CD14-positive monocyte (primary cell): ENCODE measurements at regions not wholly inside any gene's neighbourhood (a gene's known extent, or its start where the extent isn't known, plus 50 kb on each side); places are given as distances from the start of the nearest gene placed in this dataset.

Experiments used
- DNase-seq, 3 donors: peaks; one replicate each; pipeline ENCODE4 v3.0.0-alpha.2; 2011 to 2022
- H2AFZ ChIP-seq: 2 replicates; pipeline ENCODE4 v1.6.0; 2012; ENCODE audit warnings: mild to moderate bottlenecking, low read depth, low read length, inconsistent platforms; ENCODE audit not compliant: insufficient read depth, poor library complexity, severe bottlenecking
- H3K27ac ChIP-seq, 2 donors: 1 replicate in 1 of 2; 2 replicates in 1 of 2; pipeline ENCODE4 v1.5.1; 2012 to 2013; ENCODE audit warnings: low read length in 2 of 2, control low read depth in 1 of 2, inconsistent platforms in 1 of 2, low read depth in 1 of 2, mild to moderate bottlenecking in 1 of 2
- H3K27me3 ChIP-seq, 2 donors: one replicate each; pipeline versions ENCODE4 v1.6.0 to v1.6.1; 2011 to 2013; ENCODE audit warnings: low read length in 2 of 2; ENCODE audit not compliant: control insufficient read depth in 2 of 2, insufficient read depth in 2 of 2
- H3K36me3 ChIP-seq, 2 donors: replicated peaks in 1 of 2; 1 replicate in 1 of 2; 2 replicates in 1 of 2; pipeline versions ENCODE4 v1.5.1 to v1.6.1; 2012 to 2013; ENCODE audit warnings: low read length in 2 of 2, control low read depth in 1 of 2, inconsistent platforms in 1 of 2, mild to moderate bottlenecking in 1 of 2; ENCODE audit not compliant: insufficient read depth in 2 of 2, control insufficient read depth in 1 of 2
- H3K4me1 ChIP-seq, 2 donors: 1 replicate in 1 of 2; 2 replicates in 1 of 2; pipeline versions ENCODE4 v1.5.1 to v1.6.1; 2012 to 2013; ENCODE audit warnings: low read length in 2 of 2, control low read depth in 1 of 2, inconsistent platforms in 1 of 2, mild to moderate bottlenecking in 1 of 2, moderate library complexity in 1 of 2; ENCODE audit not compliant: insufficient read depth in 2 of 2, control insufficient read depth in 1 of 2
- H3K4me2 ChIP-seq: replicated peaks from 2 replicates; pipeline ENCODE3; 2012; ENCODE audit warnings: low read length, moderate library complexity, mild to moderate bottlenecking; ENCODE audit not compliant: poor library complexity, severe bottlenecking; ENCODE audit errors: extremely low read depth
- H3K4me3 ChIP-seq, 3 experiments: fragments of 200-600 bp in 1 of 3; sonication (generic) in 1 of 3; replicated peaks in 1 of 3; 1 replicate in 2 of 3; 2 replicates in 1 of 3; pipeline ENCODE4 v1.5.1; 2011 to 2013; ENCODE audit warnings: low read length in 3 of 3, mild to moderate bottlenecking in 3 of 3, control low read depth in 2 of 3, low read depth in 2 of 3, inconsistent platforms in 1 of 3, moderate library complexity in 1 of 3
- H3K79me2 ChIP-seq: 2 replicates; pipeline ENCODE4 v1.6.0; 2012; ENCODE audit warnings: mild to moderate bottlenecking, control low read depth, inconsistent platforms, low read length, moderate library complexity; ENCODE audit not compliant: insufficient read depth
- H3K9ac ChIP-seq: 2 replicates; pipeline ENCODE4 v1.6.0; 2017; ENCODE audit warnings: low read length, mild to moderate bottlenecking; ENCODE audit not compliant: insufficient read depth, poor library complexity, severe bottlenecking
- H3K9me3 ChIP-seq, 2 donors: replicated peaks in 1 of 2; 1 replicate in 1 of 2; 2 replicates in 1 of 2; pipeline versions ENCODE4 v1.5.1 to v1.6.1; 2012 to 2013; ENCODE audit warnings: low read length in 2 of 2, control low read depth in 1 of 2; ENCODE audit not compliant: control insufficient read depth in 1 of 2, insufficient read depth in 1 of 2
- H4K20me1 ChIP-seq: 2 replicates; pipeline ENCODE4 v1.6.0; 2012; ENCODE audit warnings: mild to moderate bottlenecking, low read length, control low read depth, moderate library complexity; ENCODE audit not compliant: insufficient read depth
- H3K27ac Mint-ChIP-seq, 7 donors: one replicate each; pipeline ENCODE4 v1.8.0; 2020; ENCODE audit warnings: mild to moderate bottlenecking in 7 of 7, mixed read lengths in 7 of 7, moderate library complexity in 6 of 7, inconsistent platforms in 2 of 7
- H3K27me3 Mint-ChIP-seq, 3 donors: one replicate each; pipeline ENCODE4 v1.8.0; 2021 to 2022; ENCODE audit warnings: low read depth in 3 of 3, mild to moderate bottlenecking in 3 of 3, mixed read lengths in 3 of 3, moderate library complexity in 3 of 3, inconsistent platforms in 1 of 3
- H3K36me3 Mint-ChIP-seq, 2 donors: one replicate each; pipeline ENCODE4 v1.8.0; 2020; ENCODE audit warnings: mixed read lengths in 2 of 2, inconsistent platforms in 1 of 2, mild to moderate bottlenecking in 1 of 2
- H3K4me1 Mint-ChIP-seq: one replicate; pipeline ENCODE4 v1.8.0; 2020; ENCODE audit warnings: mild to moderate bottlenecking, mixed read lengths
- H3K4me3 Mint-ChIP-seq, 2 donors: one replicate each; pipeline ENCODE4 v1.8.0; 2020; ENCODE audit warnings: mild to moderate bottlenecking in 2 of 2, mixed read lengths in 2 of 2, moderate library complexity in 1 of 2
- H3K9me3 Mint-ChIP-seq, 7 donors: one replicate each; pipeline ENCODE4 v1.8.0; 2020 to 2022; ENCODE audit warnings: mixed read lengths in 7 of 7, mild to moderate bottlenecking in 6 of 7, moderate library complexity in 6 of 7, inconsistent platforms in 2 of 7
- WGBS: methylation state at CpG from one replicate; pipeline ENCODE4 v1.1.5; 2013; ENCODE audit warnings: missing lambda C conversion rate; ENCODE audit not compliant: insufficient coverage; 5-methylcytosine and 5-hydroxymethylcytosine counted together
- intact Hi-C, 2 donors: fragments of 100-400 bp; cut with micrococcal nuclease; formaldehyde crosslinking; loops; one replicate each; pipeline versions ENCODE4 v1.15.0 to v1.15.1; 2023
- TF ChIP-seq, protein P1 (sequence below): fragments of 200-600 bp; IDR thresholded peaks from one replicate; pipeline ENCODE4 v1.8.0; 2022; ENCODE audit warnings: antibody characterized with exemption, mild to moderate bottlenecking

DNA sequence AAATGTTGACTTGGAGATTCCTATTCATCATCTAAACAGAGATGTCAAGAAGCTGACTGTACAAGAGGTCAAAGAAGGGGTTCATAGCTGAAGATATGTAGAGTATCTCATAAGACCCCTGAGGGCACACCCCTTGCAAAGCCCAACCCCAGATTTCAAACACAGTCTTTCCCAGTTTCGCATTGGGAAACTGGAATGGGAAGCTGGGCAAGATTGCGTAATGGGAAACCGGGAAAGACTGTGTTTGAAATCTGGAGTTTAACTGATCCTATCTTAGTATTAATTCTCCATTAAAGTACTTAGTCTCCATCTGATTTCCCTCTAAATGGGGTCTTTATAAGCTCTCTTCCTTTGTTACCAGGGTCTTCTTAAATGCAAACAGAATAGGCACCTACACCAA is 99.5 kb downstream of the FAM76B start:
- H3K36me3 Mint-ChIP-seq = no peaks in the 10 kb centered on the region
- Histone ChIP-seq H3K79me2 (no peaks in the 10 kb centered on the region), H3K4me2 (no peak overlapping the region), H3K4me3 (no peak overlapping the region), H3K36me3 (no peaks in the 10 kb centered on the region), H3K4me1 (no peaks in the 10 kb centered on the region), H4K20me1 (no peaks in the 10 kb centered on the region), H2AFZ (no peak overlapping the region), H3K27ac (no peak overlapping the region), H3K9me3 (no peaks in the 10 kb centered on the region), H3K9ac (no peak overlapping the region), H3K27me3 (no peaks in the 10 kb centered on the region)
- no peaks in the 10 kb centered on the region for H3K9me3 Mint-ChIP-seq
- no peak overlapping the region for H3K27ac Mint-ChIP-seq
- no CpG with 5 or more reads among the region's 3 CpGs for WGBS
- intact Hi-C loops = no loop called here
- no peak for DNase-seq
- H3K27me3 Mint-ChIP-seq = peaks cover 0 to 1% (median 0%) of the 10 kb centered on the region in 3 donors
- H3K4me1 Mint-ChIP-seq = no peaks in the 10 kb centered on the region
- no peak overlapping the region for H3K4me3 Mint-ChIP-seq
- TF ChIP-seq, protein P1, sequence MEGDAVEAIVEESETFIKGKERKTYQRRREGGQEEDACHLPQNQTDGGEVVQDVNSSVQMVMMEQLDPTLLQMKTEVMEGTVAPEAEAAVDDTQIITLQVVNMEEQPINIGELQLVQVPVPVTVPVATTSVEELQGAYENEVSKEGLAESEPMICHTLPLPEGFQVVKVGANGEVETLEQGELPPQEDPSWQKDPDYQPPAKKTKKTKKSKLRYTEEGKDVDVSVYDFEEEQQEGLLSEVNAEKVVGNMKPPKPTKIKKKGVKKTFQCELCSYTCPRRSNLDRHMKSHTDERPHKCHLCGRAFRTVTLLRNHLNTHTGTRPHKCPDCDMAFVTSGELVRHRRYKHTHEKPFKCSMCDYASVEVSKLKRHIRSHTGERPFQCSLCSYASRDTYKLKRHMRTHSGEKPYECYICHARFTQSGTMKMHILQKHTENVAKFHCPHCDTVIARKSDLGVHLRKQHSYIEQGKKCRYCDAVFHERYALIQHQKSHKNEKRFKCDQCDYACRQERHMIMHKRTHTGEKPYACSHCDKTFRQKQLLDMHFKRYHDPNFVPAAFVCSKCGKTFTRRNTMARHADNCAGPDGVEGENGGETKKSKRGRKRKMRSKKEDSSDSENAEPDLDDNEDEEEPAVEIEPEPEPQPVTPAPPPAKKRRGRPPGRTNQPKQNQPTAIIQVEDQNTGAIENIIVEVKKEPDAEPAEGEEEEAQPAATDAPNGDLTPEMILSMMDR = no peak

DNA sequence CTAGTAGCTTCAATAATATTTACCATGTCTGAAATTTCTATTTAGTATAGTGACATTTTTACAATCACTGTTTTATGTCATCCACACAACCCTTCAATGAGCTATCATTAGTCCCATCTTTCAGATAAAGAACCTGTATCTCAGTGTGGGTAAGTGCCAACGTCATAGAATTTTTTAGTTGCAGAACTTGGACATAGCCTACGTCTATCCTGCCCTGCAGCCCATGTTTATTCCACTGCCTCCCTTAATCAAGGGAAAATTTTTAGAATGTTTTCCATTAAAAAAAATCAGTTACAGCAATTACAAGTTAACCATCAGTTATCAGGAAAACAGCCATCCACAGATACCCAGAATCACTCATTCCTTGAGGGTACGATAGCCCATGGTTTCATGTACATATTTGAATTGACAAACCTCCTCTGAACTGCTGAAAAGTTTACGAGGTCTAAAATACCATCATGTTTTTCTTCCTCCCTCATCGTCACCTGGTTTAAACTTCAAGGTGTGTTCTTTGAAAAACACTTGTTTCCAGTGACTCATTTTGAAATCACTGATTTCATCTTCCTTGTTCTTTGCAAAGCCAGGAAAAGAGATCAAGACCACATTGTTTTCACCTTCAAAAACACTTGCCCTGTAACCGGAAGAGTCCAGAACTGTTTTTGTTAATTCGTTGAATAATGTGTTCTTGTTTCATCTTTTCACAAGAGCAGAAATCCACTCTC is 100.9 kb downstream of the FAM76B start:
- no peak for DNase-seq
- H3K27me3 Mint-ChIP-seq = peaks cover 0 to 1% (median 0%) of the 10 kb centered on the region in 3 donors
- H3K36me3 Mint-ChIP-seq = no peaks in the 10 kb centered on the region
- no peak overlapping the region for H3K27ac ChIP-seq
- H3K4me3 Mint-ChIP-seq = no peak overlapping the region
- H3K9ac ChIP-seq = no peak overlapping the region
- H3K4me1 ChIP-seq = no peaks in the 10 kb centered on the region
- intact Hi-C loops = no loop called here
- H2AFZ ChIP-seq = no peak overlapping the region
- WGBS = 85% methylated on average over 3 of the region's 7 CpGs
- TF ChIP-seq, protein P1 = no peak
- H4K20me1 ChIP-seq = no peaks in the 10 kb centered on the region
- H3K9me3 ChIP-seq = no peaks in the 10 kb centered on the region
- no peak overlapping the region for H3K4me3 ChIP-seq
- H3K27me3 ChIP-seq = no peaks in the 10 kb centered on the region
- no peaks in the 10 kb centered on the region for H3K4me1 Mint-ChIP-seq
- H3K4me2 ChIP-seq = no peak overlapping the region
- no peaks in the 10 kb centered on the region for H3K79me2 ChIP-seq
- no peaks in the 10 kb centered on the region for H3K36me3 ChIP-seq
- H3K9me3 Mint-ChIP-seq = no peaks in the 10 kb centered on the region
- no peak overlapping the region for H3K27ac Mint-ChIP-seq
